ENCODE measurements at regions not wholly inside any gene's neighbourhood (a gene's known extent, or its start where the extent isn't known, plus 50 kb on each side); places are given as distances from the start of the nearest gene placed in this dataset.

DNA sequence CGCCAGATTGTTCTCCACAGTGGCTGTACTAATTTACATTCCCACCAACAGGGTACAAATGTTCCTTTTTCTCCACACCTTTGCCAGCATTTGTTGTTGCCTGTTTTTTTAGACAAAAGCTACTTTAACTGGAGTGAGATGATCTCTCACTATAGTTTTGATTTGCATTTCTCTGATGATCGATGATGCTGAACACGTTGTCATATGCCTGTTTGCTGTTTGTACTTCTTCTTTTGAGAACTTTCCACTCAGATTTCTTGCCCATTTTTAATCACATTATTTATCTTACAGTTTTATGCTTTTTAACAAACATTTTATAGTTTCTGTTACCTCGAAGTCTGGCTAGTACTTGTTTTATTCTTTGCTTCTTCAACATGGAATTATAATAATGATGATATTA, 643.7 kb upstream of the ALCAM start:
- DNase-seq, result no peak

DNA sequence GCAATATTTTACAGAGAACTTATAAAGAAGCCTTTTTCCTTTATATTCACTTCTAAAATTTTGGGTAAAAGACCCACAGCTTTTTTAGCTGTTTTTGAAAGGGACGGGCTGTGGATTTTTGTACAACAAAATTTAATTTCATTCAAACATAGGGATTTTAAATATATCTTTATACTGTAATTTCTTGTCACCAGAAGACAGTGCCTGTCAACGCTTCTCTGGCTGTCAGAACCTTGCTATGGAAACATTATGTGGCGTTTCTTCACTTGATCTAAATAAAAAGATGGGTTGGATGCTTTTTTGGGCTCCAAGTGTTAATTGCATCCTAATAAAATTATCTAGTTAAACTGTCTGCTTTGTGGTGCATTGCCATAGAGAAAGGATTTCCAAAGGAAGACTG, 635.6 kb upstream of the ALCAM start:
- DNase-seq, result no peak

DNA sequence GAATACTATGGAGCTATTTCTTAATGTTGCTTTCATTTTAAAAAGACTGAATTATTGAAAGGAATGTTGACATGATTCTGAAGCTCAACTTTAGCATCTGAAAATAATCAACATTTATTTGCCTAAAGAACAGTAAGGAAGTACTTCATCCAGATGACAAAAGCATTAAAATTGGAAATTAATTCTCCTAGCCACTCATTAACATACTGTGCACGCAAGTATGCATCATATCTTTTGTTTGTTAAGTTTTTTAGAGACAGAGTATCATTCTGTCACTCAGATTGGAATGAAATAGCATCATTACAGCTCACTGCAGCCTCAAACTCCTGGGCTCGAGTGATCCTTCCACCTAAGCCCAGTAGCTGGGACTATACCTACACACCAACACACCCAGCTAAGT, 632.1 kb upstream of the ALCAM start:
- no peak for DNase-seq

DNA sequence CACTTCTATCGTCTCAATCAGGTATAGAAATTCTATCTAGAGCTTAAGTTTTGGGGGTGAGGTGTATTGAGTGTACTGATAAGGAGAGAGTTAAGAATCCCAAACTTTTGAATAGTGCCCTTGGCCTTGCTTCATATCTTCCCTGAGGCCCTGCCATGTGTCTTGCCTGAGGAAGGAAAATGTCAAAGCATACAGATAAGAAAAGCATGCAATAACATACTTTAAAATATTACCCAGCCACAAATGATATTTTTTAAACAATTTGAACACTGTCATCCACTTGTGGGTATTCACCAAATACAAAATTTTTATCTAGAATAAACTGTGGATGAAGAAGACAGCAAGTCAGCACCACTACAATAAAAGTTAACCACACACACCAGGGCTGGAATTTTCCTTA, 631.0 kb upstream of the ALCAM start:
- no peak for DNase-seq

DNA sequence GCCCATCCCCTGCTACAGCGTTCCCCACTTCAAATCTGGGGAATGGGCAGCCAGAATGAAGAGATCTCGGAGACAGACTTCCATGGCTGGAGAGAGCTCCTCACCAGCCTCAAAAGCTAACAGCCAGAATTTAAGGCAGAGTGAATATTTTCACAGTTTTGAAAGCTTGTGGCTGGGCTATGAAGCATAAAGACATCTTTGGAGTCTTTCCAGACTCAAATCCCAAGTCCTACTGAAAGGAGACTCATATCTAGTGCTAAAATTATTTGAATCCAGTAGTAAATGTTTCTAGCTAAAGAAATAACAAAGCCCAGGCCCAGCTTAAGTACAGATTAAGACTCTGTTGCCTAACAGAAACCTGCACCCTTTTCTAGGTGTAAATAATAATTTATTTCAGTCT, 628.4 kb upstream of the ALCAM start:
- DNase-seq, result no peak

DNA sequence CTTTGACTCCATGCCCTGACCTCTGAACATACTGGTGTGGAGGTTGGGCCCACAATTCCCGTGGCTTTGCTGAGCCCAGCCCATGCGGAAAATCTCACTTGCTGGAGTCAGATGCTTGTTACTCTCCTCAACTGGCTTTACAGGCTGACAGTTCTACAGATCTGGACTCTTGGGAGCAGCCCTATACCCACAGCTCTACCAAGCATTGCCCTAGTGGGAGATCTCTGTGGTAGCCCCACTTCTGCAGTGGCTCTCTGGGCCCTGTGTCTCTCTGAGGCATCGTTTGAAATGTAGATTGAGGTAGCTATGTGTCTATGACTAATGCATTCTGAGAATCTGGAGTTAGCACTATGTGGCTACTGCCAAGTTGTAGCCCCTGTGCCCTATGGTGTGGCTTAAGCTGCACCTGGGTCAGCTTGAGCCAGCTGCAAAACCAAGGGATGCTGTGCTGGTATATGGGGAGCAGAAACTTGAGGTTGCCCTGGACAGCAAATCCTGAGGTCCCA, 625.8 kb upstream of the ALCAM start:
- DNase-seq, result no peak

DNA sequence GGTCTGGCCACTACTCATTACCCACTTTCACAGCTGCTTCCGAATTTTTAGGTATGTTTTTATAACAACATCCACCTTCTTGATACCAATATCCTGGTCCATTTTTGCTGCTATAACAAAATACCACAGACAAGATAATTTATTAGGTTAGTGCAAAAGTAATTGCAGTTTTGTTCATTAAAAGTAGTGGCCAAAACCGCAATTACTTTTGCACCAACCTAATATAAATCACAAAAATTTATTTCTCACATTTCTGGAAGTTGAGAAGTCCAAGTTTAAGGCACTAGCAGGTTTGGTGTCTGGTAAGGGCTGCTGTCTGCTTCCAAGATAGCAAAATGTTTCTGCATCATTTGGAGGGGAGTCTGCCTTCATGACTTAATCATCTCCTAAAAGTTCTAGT, 624.7 kb upstream of the ALCAM start:
- DNase-seq, result no peak

DNA sequence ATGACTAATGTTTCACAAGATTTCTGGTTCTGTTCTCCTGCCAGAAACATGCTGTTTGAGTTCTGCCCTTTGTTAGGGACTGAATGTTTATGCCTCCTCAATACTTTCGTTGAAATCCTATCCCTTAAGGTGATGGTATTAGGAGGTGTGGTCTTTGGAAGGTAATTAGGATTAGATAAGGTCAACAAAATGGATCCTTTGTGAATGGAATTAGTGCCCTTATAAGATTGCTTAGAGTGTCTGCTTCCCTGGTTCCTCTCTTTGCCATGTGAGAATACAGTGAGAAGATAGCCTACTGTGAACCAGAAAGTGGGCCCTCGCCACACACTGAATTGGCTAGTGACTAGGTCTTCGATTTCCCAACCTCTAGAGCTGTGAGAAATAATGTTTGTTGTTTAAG, 621.4 kb upstream of the ALCAM start:
- no peak for DNase-seq

DNA sequence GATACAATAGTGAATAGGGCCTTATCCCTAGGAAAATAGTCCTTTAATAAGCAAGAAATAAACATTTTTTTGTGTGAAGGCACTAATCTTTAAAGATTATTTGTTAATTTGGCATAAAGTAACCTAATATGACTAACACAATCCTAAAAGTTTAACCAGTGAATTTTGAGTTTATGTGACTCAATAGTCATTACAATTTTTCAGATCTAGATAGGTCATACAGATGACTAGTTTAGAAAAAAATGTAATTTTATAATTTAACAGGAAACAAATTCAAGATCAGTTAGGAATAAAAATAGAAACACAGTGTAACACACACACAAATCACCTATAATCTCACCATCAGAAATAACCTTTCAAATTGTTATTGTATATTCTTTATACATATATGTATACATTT, 620.7 kb upstream of the ALCAM start:
- no peak for DNase-seq

DNA sequence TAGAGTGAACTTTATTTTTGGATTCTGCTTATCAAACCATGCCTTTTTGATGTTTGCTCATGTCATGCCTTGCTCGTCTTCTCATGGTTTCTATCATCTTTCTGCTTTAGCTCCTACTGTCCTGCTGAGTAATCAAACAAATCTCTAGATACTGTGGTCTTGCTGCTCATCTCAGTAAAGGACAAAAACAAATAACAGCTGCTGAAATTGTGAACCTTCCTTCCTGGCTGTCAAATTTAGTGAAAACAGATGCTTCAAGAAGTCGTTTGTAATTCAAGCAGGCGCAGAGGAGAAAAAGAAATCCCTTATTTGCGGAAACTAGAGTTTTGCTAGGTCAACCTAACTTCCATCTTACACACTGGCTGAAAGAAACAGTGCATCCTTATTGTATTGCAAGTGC, 616.1 kb upstream of the ALCAM start:
- no peak for DNase-seq

DNA sequence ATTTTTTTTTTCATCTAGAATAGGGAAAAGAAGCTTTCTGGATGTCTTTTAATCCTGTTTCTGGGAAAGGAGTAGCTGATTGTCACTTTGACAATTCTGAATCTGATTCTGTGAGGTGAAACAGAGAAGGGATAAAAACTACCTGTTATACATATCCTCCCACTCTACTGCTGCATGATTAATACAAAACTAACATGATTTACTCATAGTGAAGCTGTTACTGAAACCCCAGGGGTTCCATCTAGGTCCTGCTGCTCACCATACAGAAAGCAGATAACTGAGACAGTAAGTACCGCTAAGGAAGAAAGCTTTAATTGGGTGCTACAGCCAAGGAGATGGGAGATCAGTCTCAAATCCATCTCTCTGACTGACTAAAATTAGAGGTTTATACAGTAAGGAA, 610.9 kb upstream of the ALCAM start:
- DNase-seq, result no peak

DNA sequence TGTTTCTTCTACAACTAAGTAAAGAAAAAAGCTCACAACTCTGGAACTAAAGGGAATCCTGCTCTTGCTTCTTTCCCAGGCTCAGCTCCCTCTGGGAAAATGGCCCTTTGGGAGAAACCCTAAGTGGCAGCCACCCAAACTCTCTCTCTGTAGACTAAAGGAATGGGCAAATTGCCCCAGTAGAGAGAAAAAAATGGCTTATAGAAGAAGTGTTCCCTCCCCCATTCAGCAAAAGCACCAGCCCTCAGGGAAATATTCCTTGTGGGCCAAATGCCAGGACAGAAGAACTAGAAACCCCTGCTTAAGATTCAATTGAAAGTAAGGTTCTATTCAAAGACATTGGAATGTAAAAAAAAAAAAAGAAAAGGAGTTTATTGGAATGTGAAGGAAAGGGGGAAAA, 603.7 kb upstream of the ALCAM start:
- DNase-seq, result no peak

DNA sequence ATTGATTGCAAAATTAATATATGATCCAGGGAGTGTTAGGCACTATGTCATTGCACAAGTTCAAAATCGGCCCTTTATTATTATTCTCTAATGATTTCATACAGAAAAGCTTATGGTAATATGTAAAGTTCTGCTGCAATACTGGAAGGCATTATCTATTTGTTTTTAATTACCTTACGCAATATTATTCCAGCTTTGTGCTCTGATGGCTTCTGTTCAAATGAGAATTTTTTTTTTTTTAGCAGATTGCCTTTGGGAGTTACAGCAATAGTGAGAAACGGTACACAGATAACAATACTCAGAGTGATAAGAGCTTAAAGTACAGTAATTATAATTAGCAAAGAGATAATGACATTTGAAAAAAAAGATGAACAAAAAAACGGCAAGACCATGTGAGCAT, 602.2 kb upstream of the ALCAM start:
- DNase-seq, result no peak

DNA sequence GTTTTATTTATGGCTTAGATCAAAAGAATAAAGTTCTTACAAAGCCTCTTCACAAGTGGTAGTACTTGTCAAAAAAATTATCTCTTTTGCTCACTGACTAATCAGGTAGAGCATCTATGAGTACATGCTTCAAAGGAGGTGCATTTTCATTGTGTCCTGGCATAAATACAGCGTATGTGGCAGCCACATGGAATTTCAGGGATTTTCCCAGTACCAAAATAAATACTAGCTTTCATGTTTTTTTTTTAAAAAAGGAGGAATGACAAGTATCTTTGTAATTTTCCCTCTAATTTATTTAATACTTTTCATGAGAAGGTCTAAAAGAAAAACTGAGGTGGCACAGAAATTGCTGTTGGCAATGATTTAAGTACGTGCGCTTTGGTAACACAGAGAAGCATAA, 597.8 kb upstream of the ALCAM start:
- no peak for DNase-seq

DNA sequence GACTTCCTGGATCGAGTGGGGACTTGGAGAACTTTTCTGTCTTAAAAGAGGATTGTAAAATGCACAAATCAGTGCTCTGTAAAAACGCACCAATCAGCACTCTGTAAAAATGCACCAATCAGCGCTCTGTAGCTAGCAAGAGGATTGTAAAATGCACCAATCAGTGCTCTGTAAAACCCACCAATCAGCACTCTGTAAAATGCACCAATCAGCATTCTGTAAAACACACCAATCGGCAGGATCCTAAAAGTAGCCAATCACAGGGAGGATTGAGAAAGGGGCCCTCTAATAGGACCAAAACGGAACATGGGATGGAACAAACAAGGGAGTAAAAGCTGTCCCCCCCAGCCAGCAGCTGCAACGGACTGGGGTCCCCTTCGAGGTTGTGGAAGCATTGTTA, 587.4 kb upstream of the ALCAM start:
- DNase-seq, result no peak

DNA sequence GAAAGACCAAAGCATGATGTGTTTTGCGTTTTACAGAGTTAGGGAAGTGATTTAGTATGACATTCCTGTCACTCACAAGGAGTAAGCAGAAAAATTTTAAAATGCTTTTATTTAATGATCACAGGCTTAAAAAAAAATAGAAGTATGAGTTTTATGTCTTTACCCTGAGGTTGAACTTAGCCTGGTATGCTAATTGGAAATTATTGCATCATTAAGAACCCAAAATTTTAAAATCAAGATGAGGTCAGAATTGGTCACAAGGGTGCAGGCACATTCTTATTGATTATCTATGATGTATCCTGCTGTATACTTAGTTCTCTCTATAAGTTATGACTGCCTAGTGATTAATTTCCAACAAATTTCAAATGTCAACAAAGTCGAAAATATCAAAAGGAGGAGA, 585.6 kb upstream of the ALCAM start:
- no peak for DNase-seq

DNA sequence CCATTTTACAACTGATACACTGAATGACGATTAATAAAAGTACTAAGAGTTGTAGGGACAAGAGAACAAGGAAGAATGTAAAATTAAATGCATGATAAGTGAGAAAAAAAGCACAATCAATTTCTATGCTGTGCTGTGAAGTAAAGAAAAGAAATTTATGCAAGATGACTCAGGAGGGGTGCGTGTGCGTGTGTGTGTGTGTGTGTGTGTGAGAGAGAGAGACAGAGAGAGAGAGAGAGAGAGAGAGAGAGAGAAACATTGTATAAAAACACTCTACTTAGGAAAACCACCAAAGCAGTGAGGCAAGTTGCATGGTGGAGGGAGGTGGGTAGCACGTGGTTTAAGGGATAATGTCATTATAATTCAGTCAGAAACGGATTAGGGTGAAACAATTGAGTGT, 580.8 kb upstream of the ALCAM start:
- no peak for DNase-seq

DNA sequence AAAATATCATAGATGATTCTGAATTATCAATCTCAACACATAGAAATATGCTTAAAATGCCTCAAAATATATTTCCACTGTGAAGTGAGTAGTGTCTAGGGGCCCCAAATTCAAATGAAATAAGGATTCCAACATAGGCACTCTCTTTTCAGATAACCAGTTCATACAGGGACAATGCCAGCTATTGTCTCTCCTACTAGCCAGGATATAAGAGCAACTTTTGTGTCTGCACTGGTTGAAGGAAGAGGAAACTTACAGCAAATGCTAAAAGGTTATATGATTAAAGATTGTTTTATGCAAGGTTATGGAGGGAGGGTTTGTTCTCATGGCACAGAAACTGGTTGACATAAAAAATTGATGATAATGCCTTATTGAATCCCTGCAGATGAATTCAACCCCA, 579.4 kb upstream of the ALCAM start:
- DNase-seq, result no peak

DNA sequence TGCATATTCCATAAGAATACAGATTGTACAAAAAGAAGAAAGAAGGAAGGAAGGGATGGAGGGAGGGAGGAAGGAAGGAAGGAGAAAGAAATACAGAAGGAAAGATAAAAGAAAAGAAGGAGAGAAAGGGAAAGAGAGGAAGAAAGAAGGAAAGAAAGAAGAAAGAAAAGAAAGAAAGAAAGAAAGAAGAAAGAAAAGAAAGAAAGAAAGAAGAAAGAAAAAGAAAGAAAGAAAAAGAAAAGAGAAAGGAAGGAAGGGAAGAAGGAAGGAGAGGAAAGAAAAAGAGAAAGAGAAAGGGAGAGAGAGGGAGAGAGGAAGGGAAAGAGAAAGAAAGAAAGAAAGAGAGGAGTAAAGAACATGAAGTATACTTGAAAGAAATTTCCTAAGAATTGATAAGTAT, 577.9 kb upstream of the ALCAM start:
- DNase-seq, result no peak

DNA sequence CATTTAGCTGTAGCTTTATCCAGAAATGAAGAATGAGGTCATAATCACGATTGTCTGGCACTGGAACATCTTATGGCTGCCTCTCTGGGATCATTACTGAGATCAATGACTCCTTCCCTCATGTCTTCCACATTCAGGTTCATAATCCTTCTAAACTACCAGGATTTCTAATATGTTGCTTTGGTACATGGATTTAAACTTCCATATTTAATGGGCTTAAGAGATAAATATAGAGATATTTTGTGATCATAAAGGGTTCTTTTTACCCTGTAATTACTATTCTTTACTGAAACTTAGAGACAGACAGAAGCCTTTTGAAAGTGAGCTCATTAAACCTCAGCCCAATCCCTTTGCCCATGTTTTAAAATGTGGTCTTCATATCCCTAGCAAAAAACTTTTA, 575.4 kb upstream of the ALCAM start:
- no peak for DNase-seq

DNA sequence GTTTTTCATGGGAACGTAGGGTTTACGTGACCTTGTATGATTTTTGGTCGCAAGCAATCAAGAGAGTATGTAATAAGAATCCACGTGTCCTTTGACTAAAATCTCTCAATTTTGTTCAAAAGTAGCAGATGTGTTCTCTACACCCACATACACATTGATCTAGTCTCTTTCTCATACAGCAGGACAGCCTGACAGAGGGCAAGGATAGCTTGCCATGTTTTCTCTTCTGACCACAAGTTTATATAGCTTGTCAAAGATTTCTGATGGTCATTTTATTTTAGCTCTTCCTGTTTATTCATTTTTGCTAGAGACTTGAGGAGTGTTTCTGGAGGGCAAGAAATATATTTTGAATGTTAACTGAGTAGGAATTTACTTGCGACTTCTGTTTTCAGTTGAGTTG, 570.2 kb upstream of the ALCAM start:
- DNase-seq, result no peak

DNA sequence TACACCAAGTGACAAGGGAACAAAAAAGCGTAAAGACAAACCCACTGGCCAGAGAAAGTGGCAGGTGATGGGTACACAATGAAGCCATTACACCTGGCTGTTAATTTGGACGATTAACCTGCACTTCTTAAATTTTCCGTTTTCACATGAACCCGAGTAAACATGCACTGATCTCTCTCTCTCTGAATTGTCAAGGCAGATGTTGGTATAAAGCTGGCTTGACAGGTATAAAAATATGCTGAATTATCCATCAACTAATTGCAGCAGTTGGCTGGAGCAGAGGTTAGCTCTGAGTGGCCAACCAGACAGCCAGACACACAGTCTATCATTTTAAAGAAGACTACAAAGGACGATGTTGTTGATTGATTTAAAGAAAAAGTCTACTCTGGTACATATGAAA, 561.7 kb upstream of the ALCAM start:
- no peak for DNase-seq

DNA sequence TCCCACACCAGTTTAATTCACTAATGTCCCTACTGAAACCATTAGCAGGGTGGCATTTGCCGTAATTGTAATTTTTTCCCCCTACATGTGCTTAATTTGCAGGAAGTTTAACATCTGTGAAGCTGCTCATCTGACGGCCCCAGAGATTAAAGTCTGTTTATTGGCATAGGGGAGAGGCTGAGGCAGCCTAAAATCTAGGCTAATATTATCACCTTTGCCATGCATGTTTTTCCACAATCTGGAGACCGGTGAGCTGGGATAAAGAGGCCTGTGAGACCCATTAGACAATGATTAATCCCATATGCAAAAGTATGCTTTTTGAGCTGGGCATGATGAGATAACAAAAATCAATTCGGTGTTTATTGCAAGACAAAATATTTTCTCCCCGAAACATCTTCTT, 561.2 kb upstream of the ALCAM start:
- DNase-seq, result no peak

DNA sequence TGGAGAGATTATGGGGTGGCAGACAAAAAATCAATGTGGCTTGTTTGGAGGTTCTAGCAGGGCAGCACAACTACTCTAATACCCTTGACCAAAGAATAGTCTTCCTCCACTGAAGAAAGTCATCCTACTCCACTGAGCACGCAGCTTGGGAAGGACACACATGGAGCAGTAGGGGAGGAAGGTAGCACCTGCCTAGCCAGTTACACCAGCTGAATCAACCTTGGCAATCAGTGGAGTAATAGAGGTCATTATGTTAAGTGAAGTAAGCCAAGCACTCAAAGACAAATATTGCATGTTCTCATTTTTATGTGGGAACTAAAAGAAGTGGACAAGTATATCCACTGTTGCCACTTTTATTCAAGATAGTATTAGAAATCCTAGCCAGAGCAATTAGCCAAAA, 555.8 kb upstream of the ALCAM start:
- DNase-seq, result no peak

DNA sequence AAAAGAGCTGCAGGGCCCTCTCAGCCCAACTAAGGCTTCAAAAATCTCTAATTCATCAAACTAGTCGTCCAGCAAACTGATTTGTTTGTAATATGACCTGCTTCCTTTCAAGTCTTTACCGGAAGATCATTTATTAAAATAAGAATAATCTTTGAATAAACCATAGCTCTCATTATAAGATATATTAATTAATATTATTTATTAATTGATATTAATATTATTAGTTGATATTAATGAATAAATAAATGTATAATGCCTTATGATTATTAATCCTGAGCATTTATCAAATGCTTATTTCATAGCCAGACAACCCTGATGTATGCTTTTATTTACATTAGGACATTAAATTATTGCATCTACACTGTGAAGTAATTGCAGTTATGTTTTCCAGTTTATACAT, 550.7 kb upstream of the ALCAM start:
- no peak for DNase-seq

DNA sequence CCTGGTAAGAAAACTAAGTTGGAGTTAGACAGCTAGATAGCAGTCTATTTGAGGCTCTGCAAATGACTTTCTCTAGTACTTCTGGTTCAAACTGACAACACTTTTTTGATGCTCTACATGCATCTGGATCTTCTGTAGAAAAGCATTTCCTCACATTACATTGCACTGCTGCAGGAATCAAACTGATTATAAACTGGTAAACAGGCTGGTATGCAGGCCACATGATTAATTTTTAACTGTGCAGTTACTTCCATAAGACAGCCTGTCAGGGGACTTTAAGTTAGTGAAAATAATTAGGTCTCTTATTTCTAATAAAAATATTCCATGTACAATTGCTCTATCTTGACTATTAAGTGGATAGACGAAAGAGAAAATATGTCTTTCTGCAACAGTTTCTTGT, 550.0 kb upstream of the ALCAM start:
- no peak for DNase-seq
